GM18951 (cell line): ENCODE measurements at regions not wholly inside any gene's neighbourhood (a gene's known extent, or its start where the extent isn't known, plus 50 kb on each side); places are given as distances from the start of the nearest gene placed in this dataset.
"Not testable (repeated sequence)": the region's sequence is repeated elsewhere in the genome, so short reads cannot be mapped to it uniquely, and the experiment has no call there.

ENCODE experiments used
- POLR2A ChIP-seq: IDR thresholded peaks from 4 replicates; pipeline ENCODE4 v1.6.1; 2011; ENCODE audit warnings: mild to moderate bottlenecking; ENCODE audit not compliant: insufficient read length, insufficient read depth; ENCODE audit errors: extremely low read depth
- in situ Hi-C: fragments of 300-500 bp; cut with MboI; formaldehyde crosslinking; loops from one replicate; pipeline ENCODE4 v1.12.0; 2022; ENCODE audit warnings: low sequenced_read_pairs, mixed read lengths, inconsistent platforms; ENCODE audit not compliant: unreplicated experiment

DNA sequence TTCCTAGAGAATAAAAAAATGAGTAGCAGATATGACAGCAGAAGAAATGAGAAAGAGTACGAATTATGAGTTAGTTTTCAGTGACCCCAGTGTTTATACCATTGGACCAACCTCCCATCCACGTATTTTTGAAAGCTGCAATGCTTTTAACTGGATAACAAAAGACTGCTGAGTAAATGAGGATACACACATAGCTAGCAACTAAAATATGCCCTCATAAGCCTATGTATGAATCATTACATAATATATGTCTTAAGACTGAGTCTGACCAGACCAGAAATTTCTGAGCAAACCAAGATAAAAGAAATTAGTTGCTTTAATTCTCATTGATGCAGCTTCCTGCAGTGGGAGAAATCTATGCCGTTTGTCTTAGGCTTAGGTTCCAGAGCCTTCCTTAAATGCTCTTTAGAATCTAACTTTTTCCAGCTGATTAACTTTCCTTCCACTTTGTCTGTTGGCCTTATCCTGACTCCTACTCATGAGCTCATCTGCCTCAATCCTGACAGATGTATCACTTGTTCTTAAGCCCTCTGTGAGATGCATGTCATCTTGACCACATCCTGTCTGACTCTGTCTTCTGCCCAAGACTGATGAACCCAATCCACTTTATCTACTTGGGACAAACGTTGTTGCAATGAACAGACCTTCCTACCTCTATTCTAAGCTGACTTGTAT lies 301.4 kb upstream of the AADAT start:
- no peak for TF ChIP-seq POLR2A
- in situ Hi-C loops = no loop called here

GRCh38 chr4:170389411-170389810 lies 299.7 kb upstream of the AADAT start:
- in situ Hi-C loops = no loop called here
- TF ChIP-seq POLR2A = no peak

- in situ Hi-C loops = no loop called here
- no peak for TF ChIP-seq POLR2A
Measured at GRCh38 chr4:170388255-170388654, 298.5 kb upstream of the AADAT start.

GRCh38 chr4:170386971-170387370 lies 297.2 kb upstream of the AADAT start:
- no peak for TF ChIP-seq POLR2A
- in situ Hi-C loops = no loop called here

DNA sequence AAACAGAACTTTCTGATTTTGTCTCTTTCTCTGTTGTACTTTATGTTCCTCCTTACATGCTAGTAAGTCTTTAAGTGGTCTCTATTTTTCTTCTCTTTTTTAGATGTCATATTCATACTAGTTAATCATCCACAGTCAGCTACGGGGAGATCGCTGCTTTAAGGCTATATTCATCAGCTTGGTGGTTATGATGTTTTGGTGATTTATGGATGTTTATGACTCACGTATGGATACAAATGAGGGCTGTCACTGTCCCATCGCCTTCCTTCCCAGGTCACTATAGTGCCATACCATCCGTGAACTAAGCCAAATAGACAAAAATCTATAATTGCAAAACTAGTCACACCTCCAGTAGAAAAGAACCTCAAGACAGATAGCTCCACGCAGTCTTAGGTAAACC lies 296.8 kb upstream of the AADAT start:
- in situ Hi-C loops = no loop called here
- no peak for TF ChIP-seq POLR2A

GRCh38 chr4:170374770-170375169 lies 285.0 kb upstream of the AADAT start:
- in situ Hi-C loops = no loop called here
- no peak for TF ChIP-seq POLR2A

GRCh38 chr4:170348945-170349344 lies 259.2 kb upstream of the AADAT start:
- in situ Hi-C loops = no loop called here
- no peak for TF ChIP-seq POLR2A

- in situ Hi-C loops = not testable (repeated sequence)
Measured at GRCh38 chr4:170347191-170347590, 257.4 kb upstream of the AADAT start.

- in situ Hi-C loops = no loop called here
- no peak for TF ChIP-seq POLR2A
Measured at GRCh38 chr4:170339522-170339921, 249.8 kb upstream of the AADAT start.

- no peak for TF ChIP-seq POLR2A
- in situ Hi-C loops = no loop called here
Measured at GRCh38 chr4:170336238-170336775, 246.6 kb upstream of the AADAT start.

DNA sequence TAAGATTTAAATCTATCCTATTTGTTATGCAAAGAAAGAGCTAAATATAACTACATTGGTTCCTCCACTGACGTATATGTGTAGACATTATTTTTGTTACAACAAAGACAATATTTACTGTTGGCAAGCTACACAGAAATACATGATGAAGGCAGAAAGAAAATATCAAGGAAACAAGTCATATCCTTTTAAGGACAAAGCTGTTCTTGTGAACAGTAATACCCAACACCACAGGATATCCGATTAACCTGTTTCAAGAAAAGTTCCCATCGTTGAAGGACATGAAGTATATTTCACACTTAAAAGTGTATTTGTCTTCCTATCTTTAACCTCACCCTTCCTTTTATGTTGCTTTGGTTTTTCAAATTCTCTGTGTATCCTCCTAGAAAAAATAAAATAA lies 235.8 kb upstream of the AADAT start:
- in situ Hi-C loops = no loop called here
- no peak for TF ChIP-seq POLR2A

DNA sequence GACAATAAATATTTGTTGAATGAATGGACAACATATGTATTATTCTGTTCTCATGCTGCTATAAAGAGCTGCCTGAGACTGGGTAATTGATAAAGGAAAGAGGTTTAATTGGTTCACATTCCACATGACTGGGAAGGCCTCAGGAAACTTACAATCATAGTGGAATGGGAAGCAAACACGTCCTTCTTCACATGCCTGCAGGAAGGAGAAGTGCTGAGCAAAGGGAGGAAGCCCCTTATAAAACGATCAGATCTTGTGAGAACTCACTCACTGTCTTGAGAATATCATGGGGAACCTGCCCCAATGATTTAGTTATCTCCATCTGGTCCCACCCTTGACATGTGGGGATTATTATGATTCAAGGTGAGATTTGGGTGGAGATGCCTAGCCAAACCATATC lies 233.9 kb upstream of the AADAT start:
- TF ChIP-seq POLR2A = no peak
- in situ Hi-C loops = no loop called here

GRCh38 chr4:170307182-170307581 lies 217.4 kb upstream of the AADAT start:
- TF ChIP-seq POLR2A = no peak
- in situ Hi-C loops = no loop called here

GRCh38 chr4:170306208-170306607 lies 216.5 kb upstream of the AADAT start:
- no peak for TF ChIP-seq POLR2A
- in situ Hi-C loops = no loop called here

DNA sequence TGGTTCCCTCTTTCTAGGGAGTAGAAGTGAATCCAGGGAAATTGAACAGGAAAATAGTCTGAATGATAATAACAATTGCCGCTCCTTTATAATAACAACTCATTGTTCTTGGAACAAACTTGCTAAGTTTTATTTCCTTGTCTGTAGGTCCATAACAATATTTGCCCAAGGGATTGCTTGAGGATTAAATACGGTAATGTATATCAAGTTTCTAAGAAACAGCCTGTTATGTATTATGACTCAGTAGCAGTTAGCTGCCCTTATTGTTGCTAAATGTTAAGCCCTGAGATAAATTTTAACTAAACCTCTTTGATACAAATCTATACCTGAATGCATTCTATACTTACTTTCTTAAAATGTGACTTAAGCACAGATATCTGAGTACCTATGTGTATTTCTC lies 215.9 kb upstream of the AADAT start:
- TF ChIP-seq POLR2A = no peak

More for the DNA sequence above, 215.9 kb upstream of the AADAT start:
- in situ Hi-C loops = no loop called here
